Small intestine (tissue), 7 donors: ENCODE measurements at regions not wholly inside any gene's neighbourhood (a gene's known extent, or its start where the extent isn't known, plus 50 kb on each side); places are given as distances from the start of the nearest gene placed in this dataset.

Source experiments
- DNase-seq, 2 donors: peaks; one replicate each; pipeline versions ENCODE4 v3.0.0 to v3.0.0-alpha.2; 2013
- FAIRE-seq: peaks from 2 replicates; lab custom pipeline; 2012; peaks lifted over from hg19 to GRCh38; lab: Jason Lieb, UNC
- H3K27ac ChIP-seq, 3 donors: one replicate each; pipeline ENCODE4 v1.5.1; 2013; ENCODE audit warnings: low read length in 2 of 3, mild to moderate bottlenecking in 2 of 3, control low read depth in 1 of 3, inconsistent platforms in 1 of 3, low read depth in 1 of 3, moderate library complexity in 1 of 3
- H3K27me3 ChIP-seq, 3 donors: one replicate each; pipeline ENCODE4 v1.6.1; 2013; ENCODE audit warnings: low read length in 3 of 3, inconsistent platforms in 1 of 3; ENCODE audit not compliant: control insufficient read depth in 3 of 3, insufficient read depth in 3 of 3
- H3K36me3 ChIP-seq, 3 donors: one replicate each; pipeline ENCODE4 v1.6.1; 2013; ENCODE audit warnings: low read length in 3 of 3, inconsistent platforms in 1 of 3, low read depth in 1 of 3, mild to moderate bottlenecking in 1 of 3, moderate library complexity in 1 of 3; ENCODE audit not compliant: control insufficient read depth in 3 of 3, insufficient read depth in 2 of 3
- H3K4me1 ChIP-seq, 3 donors: one replicate each; pipeline ENCODE4 v1.6.1; 2013; ENCODE audit warnings: low read length in 2 of 3, inconsistent platforms in 1 of 3, low read depth in 1 of 3, mild to moderate bottlenecking in 1 of 3, moderate library complexity in 1 of 3; ENCODE audit not compliant: control insufficient read depth in 3 of 3, insufficient read depth in 2 of 3
- H3K4me3 ChIP-seq, 3 donors: one replicate each; pipeline ENCODE4 v1.5.1; 2013; ENCODE audit warnings: low read length in 3 of 3, control low read depth in 1 of 3, inconsistent platforms in 1 of 3, low read depth in 1 of 3, mild to moderate bottlenecking in 1 of 3, moderate library complexity in 1 of 3
- H3K9me3 ChIP-seq, 2 donors: one replicate each; pipeline ENCODE4 v1.6.1; 2013; ENCODE audit warnings: low read depth in 1 of 2, low read length in 1 of 2; ENCODE audit not compliant: control insufficient read depth in 2 of 2, insufficient read depth in 1 of 2
- WGBS, 3 donors: extraction: QIAGEN DNeasy Blood & Tissue Kit; methylation state at CpG; one replicate each; pipeline ENCODE4 v1.1.7; 2013; 5-methylcytosine and 5-hydroxymethylcytosine counted together
- donor health status: healthy with polysubstance abuse.
- donor health status: control.
- donor health status: control.
- donor health status: Bipolar disorder and iron deficiency.
- donor health status: healthy.

- 56 to 64% (median 61%) methylated on average over 3 of the region's 3 CpGs for WGBS, 3 donors
- FAIRE-seq (no peak), DNase-seq (no peak)
- H3K27ac ChIP-seq: no peak overlapping the region
- H3K36me3 ChIP-seq: no peaks in the 10 kb centered on the region
- H3K4me3 ChIP-seq: no peak overlapping the region
- H3K9me3 ChIP-seq: no peaks in the 10 kb centered on the region
- no peaks in the 10 kb centered on the region for H3K4me1 ChIP-seq
- no peaks in the 10 kb centered on the region for H3K27me3 ChIP-seq
Observed at GRCh38 chr4:141458501-141458900, 177.9 kb upstream of the IL15 start.

- Histone ChIP-seq H3K27ac (no peak overlapping the region), H3K9me3 (no peaks in the 10 kb centered on the region), H3K4me1 (no peaks in the 10 kb centered on the region), H3K27me3 (no peaks in the 10 kb centered on the region), H3K36me3 (no peaks in the 10 kb centered on the region), H3K4me3 (no peak overlapping the region)
- no peak for FAIRE-seq
- WGBS, 3 donors: 87 to 94% (median 89%) methylated on average over 1 of the region's 1 CpG
- no peak for DNase-seq
Observed at GRCh38 chr4:141459020-141459419, 177.4 kb upstream of the IL15 start.

GRCh38 chr4:141462361-141462760 is 174.0 kb upstream of the IL15 start:
- FAIRE-seq: no peak
- 53 to 77% (median 66%) methylated on average over 2 of the region's 2 CpGs for WGBS, 3 donors
- H3K27ac ChIP-seq: no peak overlapping the region

GRCh38 chr4:141463678-141464077 is 172.7 kb upstream of the IL15 start:
- DNase-seq (no peak), FAIRE-seq (no peak)
- Histone ChIP-seq H3K27me3 (no peaks in the 10 kb centered on the region), H3K36me3 (no peaks in the 10 kb centered on the region), H3K4me1 (no peaks in the 10 kb centered on the region), H3K4me3 (no peak overlapping the region), H3K27ac (no peak overlapping the region), H3K9me3 (no peaks in the 10 kb centered on the region)
- WGBS, 3 donors: 30 to 64% (median 54%) methylated on average over 2 of the region's 2 CpGs

More at GRCh38 chr4:141462361-141462760, 174.0 kb upstream of the IL15 start:
- H3K4me3 ChIP-seq: no peak overlapping the region
- H3K9me3 ChIP-seq: no peaks in the 10 kb centered on the region
- H3K27me3 ChIP-seq: no peaks in the 10 kb centered on the region
- H3K36me3 ChIP-seq: no peaks in the 10 kb centered on the region
- no peaks in the 10 kb centered on the region for H3K4me1 ChIP-seq
- DNase-seq: no peak

GRCh38 chr4:141464366-141464765 is 172.0 kb upstream of the IL15 start:
- FAIRE-seq (no peak), DNase-seq (no peak)
- Histone ChIP-seq H3K27me3 (no peaks in the 10 kb centered on the region), H3K4me3 (no peak overlapping the region), H3K27ac (no peak overlapping the region), H3K9me3 (no peaks in the 10 kb centered on the region), H3K4me1 (no peaks in the 10 kb centered on the region), H3K36me3 (no peaks in the 10 kb centered on the region)
- 36 to 48% (median 38%) methylated on average over 1 of the region's 1 CpG for WGBS, 3 donors

- WGBS, 3 donors: 90 to 95% (median 94%) methylated on average over 6 of the region's 6 CpGs
- Histone ChIP-seq H3K27me3 (no peaks in the 10 kb centered on the region), H3K4me3 (no peak overlapping the region), H3K4me1 (no peaks in the 10 kb centered on the region), H3K36me3 (no peaks in the 10 kb centered on the region), H3K9me3 (no peaks in the 10 kb centered on the region), H3K27ac (no peak overlapping the region)
- no peak for DNase-seq
- no peak for FAIRE-seq
Observed at GRCh38 chr4:141465171-141465570, 171.2 kb upstream of the IL15 start.

- Histone ChIP-seq H3K4me3 (no peak overlapping the region), H3K4me1 (no peaks in the 10 kb centered on the region), H3K36me3 (no peaks in the 10 kb centered on the region), H3K9me3 (no peaks in the 10 kb centered on the region), H3K27ac (no peak overlapping the region), H3K27me3 (no peaks in the 10 kb centered on the region)
- FAIRE-seq (no peak), DNase-seq (no peak)
- 36 to 62% (median 41%) methylated on average over 2 of the region's 2 CpGs for WGBS, 3 donors
Observed at GRCh38 chr4:141467225-141467624, 169.2 kb upstream of the IL15 start.

- WGBS, 3 donors: 47 to 78% (median 67%) methylated on average over 1 of the region's 1 CpG
- Histone ChIP-seq H3K9me3 (no peaks in the 10 kb centered on the region), H3K4me1 (no peaks in the 10 kb centered on the region), H3K27ac (no peak overlapping the region), H3K4me3 (no peak overlapping the region), H3K36me3 (no peaks in the 10 kb centered on the region), H3K27me3 (no peaks in the 10 kb centered on the region)
- DNase-seq: no peak
- no peak for FAIRE-seq
Observed at GRCh38 chr4:141469392-141469791, 167.0 kb upstream of the IL15 start.

GRCh38 chr4:141473026-141473540 is 163.3 kb upstream of the IL15 start:
- FAIRE-seq (no peak), DNase-seq (no peak)
- Histone ChIP-seq H3K36me3 (no peaks in the 10 kb centered on the region), H3K4me3 (no peak overlapping the region), H3K27ac (no peak overlapping the region), H3K9me3 (peaks cover 0 to 3% of the 10 kb centered on the region in 2 donors), H3K4me1 (no peaks in the 10 kb centered on the region), H3K27me3 (no peaks in the 10 kb centered on the region)
